Activated naive CD8-positive, alpha-beta T cell (primary cell): ENCODE measurements at regions not wholly inside any gene's neighbourhood (a gene's known extent, or its start where the extent isn't known, plus 50 kb on each side); places are given as distances from the start of the nearest gene placed in this dataset.

Source experiments
- H3K27ac Mint-ChIP-seq: one replicate; pipeline ENCODE4 v1.8.0; 2021; ENCODE audit warnings: mixed read lengths
- H3K27me3 Mint-ChIP-seq: one replicate; pipeline ENCODE4 v1.8.0; 2021; ENCODE audit warnings: mixed read lengths
- H3K36me3 Mint-ChIP-seq: one replicate; pipeline ENCODE4 v1.8.0; 2021; ENCODE audit warnings: mixed read lengths
- H3K4me1 Mint-ChIP-seq: one replicate; pipeline ENCODE4 v1.8.0; 2021; ENCODE audit warnings: low read depth, mixed read lengths
- H3K4me3 Mint-ChIP-seq: one replicate; pipeline ENCODE4 v1.8.0; 2021; ENCODE audit warnings: mild to moderate bottlenecking, mixed read lengths
- H3K9me3 Mint-ChIP-seq: one replicate; pipeline ENCODE4 v1.8.0; 2021; ENCODE audit warnings: low read depth, mixed read lengths

DNA sequence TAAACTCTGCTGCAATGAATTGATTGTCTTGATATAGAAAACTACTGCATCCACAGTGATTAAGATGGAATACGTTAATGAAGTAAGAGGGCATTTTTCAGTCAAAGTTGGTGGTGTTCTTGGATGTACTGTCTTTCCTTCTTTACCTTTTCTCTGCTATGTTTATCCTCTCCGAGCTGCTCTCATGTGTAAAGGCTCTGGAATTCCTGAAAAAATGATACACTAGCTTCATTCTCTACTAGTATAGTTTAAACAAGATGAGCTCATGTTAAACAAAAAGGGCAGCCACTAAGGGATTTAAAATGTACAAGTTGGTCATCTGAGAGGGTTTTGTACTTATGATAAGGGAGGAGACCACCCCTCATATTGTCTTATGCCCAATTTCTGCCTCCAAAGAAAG lies 504.6 kb upstream of the NECTIN3 start:
- no peak overlapping the region for H3K27ac Mint-ChIP-seq
- no peak overlapping the region for H3K4me3 Mint-ChIP-seq
- H3K36me3 Mint-ChIP-seq: no peaks in the 10 kb centered on the region
- no peaks in the 10 kb centered on the region for H3K9me3 Mint-ChIP-seq
- no peaks in the 10 kb centered on the region for H3K4me1 Mint-ChIP-seq
- H3K27me3 Mint-ChIP-seq: peaks cover 2% of the 10 kb centered on the region

DNA sequence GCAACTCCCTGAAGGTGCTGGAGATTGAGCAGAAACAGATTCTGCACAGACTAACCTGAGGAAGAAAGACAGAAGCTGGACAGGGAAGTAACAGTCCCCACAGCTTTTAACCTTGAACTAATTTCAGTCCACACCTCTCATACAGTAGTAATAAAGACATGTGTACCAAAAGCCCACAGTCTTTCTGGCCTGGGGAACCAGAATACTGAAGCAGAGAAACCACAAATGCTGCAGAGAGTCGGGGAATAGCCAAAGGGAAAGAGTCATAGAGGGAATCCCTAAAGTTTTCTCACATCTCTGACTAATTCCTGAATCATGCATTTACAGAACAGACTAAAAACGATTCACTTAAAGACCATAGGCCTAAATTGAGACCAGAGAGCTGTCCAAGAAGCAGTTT lies 503.4 kb upstream of the NECTIN3 start:
- Mint-ChIP-seq H3K4me1 (no peaks in the 10 kb centered on the region), H3K9me3 (no peaks in the 10 kb centered on the region), H3K27ac (no peak overlapping the region), H3K27me3 (peaks cover 2% of the 10 kb centered on the region), H3K4me3 (no peak overlapping the region), H3K36me3 (no peaks in the 10 kb centered on the region)

DNA sequence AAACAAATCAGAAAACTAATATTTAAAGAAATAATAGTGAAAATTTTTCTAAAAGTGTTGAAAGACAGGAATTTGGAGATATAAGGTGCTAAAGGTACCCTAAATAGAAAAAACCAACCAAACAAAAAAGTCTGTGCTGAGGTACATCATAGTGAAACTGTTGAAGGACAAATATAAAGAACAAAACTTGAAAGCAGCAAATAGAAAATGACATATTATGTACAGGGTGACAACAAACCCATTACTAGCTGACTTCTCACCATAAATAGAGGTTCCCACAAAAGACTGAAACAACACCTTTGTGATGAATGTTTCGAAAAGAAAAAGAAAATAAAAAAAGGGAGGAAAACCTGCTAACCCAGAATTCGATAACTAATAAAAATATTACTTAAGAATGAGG lies 502.5 kb upstream of the NECTIN3 start:
- no peaks in the 10 kb centered on the region for H3K9me3 Mint-ChIP-seq
- H3K4me1 Mint-ChIP-seq: no peaks in the 10 kb centered on the region
- H3K27me3 Mint-ChIP-seq: no peaks in the 10 kb centered on the region
- no peak overlapping the region for H3K4me3 Mint-ChIP-seq
- no peak overlapping the region for H3K27ac Mint-ChIP-seq
- no peaks in the 10 kb centered on the region for H3K36me3 Mint-ChIP-seq

DNA sequence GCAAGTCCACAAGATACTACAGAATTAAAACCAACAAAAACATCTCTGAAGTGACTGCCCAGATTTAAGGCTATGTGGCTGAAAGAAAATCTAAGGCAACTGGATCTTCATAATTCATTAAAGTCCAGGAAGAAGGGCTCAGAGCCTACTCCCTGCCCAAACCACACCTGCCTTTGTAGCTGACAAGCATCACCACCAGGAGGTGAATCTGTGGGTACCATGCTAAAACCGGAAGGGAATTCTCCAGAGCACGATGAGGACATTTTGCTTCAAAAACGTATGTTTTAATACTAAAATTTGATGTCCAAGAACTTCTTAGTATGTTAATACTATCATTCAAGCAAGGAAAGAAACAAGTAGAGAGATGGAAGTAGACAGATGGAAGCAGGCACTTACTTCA lies 495.9 kb upstream of the NECTIN3 start:
- Mint-ChIP-seq H3K9me3 (no peaks in the 10 kb centered on the region), H3K27me3 (no peaks in the 10 kb centered on the region), H3K36me3 (no peaks in the 10 kb centered on the region), H3K4me3 (no peak overlapping the region), H3K27ac (no peak overlapping the region), H3K4me1 (no peaks in the 10 kb centered on the region)

DNA sequence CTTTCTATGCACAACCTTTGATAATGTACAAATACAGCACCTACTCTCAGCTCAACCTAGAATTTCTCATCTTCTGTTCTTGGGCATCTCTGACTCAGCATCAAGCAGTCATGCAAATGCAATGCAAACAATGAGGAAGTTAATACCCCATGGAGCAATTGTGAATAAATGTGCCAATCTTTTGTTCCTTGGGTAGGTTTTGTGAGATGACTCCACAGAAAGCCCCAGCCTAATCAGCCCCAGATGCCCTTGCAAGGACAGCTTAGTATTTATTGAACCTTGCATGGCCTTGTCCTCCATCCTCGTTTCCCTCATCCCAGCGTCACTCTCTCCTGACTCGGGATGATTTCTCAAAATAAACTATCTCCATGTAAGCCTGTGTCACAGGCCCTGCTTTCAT lies 494.7 kb upstream of the NECTIN3 start:
- Mint-ChIP-seq H3K36me3 (no peaks in the 10 kb centered on the region), H3K27me3 (no peaks in the 10 kb centered on the region), H3K4me1 (no peaks in the 10 kb centered on the region), H3K9me3 (no peaks in the 10 kb centered on the region), H3K4me3 (no peak overlapping the region), H3K27ac (no peak overlapping the region)

DNA sequence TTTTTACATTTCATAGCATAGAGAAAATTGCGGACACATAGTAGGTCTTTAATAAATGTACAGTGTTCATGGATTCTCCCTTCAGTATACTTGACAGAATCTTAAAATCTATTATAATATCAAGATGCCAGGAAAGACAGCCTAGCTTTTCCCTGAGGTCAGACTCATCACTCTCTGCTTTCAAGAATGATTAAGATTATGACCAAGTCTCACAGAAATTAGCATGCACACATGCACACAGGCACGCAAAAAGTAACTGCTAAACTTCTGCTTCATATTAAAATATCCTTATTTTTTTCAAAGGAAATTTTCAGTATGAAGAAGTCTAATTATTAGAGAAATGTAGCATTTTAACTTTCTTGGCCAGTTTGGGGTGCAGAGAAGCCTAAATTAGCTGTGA lies 493.8 kb upstream of the NECTIN3 start:
- Mint-ChIP-seq H3K9me3 (no peaks in the 10 kb centered on the region), H3K27ac (no peak overlapping the region), H3K4me3 (no peak overlapping the region), H3K4me1 (no peaks in the 10 kb centered on the region), H3K36me3 (no peaks in the 10 kb centered on the region), H3K27me3 (no peaks in the 10 kb centered on the region)

DNA sequence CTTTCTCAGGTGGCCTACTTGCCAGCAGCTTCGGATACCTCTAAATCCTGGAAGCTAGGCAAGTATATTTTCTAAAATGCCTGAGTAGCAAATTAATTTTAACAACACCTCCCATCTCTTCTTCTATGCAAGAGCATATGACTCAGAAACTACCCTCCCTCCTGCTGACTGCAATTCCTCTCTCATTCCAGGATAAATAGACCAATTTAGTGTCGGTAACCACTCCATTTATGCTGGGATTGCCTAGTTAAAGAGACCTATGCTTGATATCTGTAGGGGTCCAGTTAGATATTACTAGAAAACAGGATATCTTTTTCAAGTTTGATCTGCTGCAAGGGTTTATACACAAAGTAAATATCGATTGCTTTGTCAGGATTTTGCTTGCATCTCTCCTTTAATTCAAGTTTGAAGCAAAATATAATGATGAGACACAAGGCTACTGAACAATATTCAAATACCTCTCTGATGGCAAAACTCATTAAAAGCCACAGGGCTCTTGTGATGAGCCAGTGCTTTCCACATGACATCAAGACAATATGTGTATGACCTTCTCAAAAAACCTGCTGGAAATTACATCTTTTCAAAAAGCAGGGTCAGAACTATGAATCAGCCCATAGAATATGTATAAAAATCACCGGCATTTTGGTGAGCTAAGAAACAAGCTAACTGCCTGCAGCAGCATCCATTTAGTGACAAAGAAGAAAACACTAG lies 491.6 kb upstream of the NECTIN3 start:
- no peaks in the 10 kb centered on the region for H3K27me3 Mint-ChIP-seq
- no peaks in the 10 kb centered on the region for H3K36me3 Mint-ChIP-seq
- no peak overlapping the region for H3K27ac Mint-ChIP-seq
- no peak overlapping the region for H3K4me3 Mint-ChIP-seq
- H3K9me3 Mint-ChIP-seq: no peaks in the 10 kb centered on the region
- H3K4me1 Mint-ChIP-seq: no peaks in the 10 kb centered on the region

DNA sequence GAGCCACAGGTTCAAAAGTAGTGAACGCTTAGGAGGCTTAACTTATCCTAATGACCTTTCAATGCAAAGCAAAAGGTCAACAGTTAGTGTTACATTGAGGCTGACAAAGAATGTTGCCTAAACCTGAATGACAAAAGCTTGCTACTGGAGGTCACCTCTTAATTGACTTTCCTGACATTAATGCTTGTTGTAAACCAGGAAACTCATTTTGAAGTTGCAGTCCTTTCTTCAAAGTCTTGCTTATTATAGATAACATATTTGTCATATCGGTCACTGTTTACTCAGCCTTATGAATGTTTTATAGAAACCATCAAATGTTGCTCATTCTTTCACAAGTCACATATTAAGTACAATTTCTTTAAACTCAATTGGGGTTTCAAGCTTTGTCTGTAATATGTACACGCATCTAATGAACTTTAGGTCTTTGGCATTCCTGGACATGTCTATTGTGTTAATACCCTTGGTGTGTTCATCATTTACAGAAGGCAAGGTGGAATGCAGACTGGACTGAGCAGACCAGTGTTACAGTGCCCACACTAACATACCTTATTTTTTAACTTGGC lies 488.2 kb upstream of the NECTIN3 start:
- Mint-ChIP-seq H3K9me3 (no peaks in the 10 kb centered on the region), H3K27me3 (peaks cover 2% of the 10 kb centered on the region), H3K36me3 (no peaks in the 10 kb centered on the region), H3K4me1 (no peaks in the 10 kb centered on the region), H3K4me3 (no peak overlapping the region), H3K27ac (no peak overlapping the region)

DNA sequence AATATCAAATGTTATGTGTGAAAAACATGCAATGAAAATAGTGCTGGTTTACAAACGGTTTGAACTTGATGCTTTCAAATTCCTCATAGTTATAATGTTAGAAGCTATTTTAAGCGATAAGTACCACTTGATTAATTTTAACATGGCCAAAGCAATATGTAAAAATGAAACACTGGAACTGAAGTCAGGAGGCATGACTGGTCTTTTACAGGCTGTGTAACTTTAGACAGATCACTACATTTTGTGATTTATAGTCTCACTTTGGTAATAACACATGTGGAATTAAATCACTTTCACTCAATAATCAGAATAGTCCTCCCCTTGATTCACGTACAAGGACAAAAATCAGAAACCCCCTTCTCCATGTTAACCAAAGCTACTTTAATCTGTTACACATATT lies 482.7 kb upstream of the NECTIN3 start:
- Mint-ChIP-seq H3K4me1 (no peaks in the 10 kb centered on the region), H3K9me3 (peaks cover under 1% of the 10 kb centered on the region), H3K27ac (no peak overlapping the region)

DNA sequence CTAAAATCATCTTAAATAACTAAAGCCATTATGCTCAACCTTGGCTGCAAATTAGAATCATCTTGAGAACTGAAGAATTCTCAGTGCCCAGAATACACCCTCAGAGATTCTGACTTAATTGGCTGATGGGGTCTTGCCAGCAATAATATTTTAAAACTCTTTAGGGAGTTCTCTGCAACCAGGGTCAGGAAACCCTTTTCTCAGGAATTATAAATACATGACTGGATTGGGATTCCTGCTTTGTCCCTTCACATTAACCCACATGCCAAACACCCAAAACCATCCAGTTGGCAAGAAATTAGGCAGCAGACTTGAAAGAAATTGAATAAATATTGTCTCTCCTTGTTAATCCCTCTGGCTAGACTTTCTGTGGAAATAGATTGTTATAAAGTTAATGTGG lies 482.3 kb upstream of the NECTIN3 start:
- H3K27me3 Mint-ChIP-seq: peaks cover 2% of the 10 kb centered on the region
- no peak overlapping the region for H3K4me3 Mint-ChIP-seq
- peaks cover 5% of the 10 kb centered on the region for H3K9me3 Mint-ChIP-seq
- H3K4me1 Mint-ChIP-seq: no peaks in the 10 kb centered on the region
- no peak overlapping the region for H3K27ac Mint-ChIP-seq
- no peaks in the 10 kb centered on the region for H3K36me3 Mint-ChIP-seq

More for the DNA sequence above, 482.7 kb upstream of the NECTIN3 start:
- H3K36me3 Mint-ChIP-seq: no peaks in the 10 kb centered on the region
- peaks cover 2% of the 10 kb centered on the region for H3K27me3 Mint-ChIP-seq
- no peak overlapping the region for H3K4me3 Mint-ChIP-seq

DNA sequence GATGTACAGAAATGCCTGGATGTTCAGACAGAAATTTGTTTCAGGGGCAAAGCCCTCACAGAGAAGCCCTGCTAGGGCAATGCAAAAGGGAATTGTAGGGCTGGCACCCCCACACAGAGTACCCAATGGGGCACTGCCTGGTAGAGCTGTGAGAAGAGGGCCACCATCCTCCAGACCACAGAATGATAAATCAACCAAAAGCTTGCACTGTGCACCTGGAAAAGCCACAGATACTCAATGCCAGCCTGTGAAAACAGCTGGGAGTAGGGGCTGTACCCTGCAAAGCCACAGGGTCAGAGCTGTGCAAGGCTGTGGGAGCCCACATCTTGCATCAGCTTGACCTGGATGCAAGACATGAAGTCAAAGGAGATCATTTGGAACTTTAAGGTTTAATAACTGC lies 477.9 kb upstream of the NECTIN3 start:
- Mint-ChIP-seq H3K9me3 (peaks cover 17% of the 10 kb centered on the region), H3K27ac (no peak overlapping the region), H3K4me3 (no peak overlapping the region), H3K27me3 (no peaks in the 10 kb centered on the region), H3K4me1 (no peaks in the 10 kb centered on the region), H3K36me3 (peaks cover 2% of the 10 kb centered on the region)

DNA sequence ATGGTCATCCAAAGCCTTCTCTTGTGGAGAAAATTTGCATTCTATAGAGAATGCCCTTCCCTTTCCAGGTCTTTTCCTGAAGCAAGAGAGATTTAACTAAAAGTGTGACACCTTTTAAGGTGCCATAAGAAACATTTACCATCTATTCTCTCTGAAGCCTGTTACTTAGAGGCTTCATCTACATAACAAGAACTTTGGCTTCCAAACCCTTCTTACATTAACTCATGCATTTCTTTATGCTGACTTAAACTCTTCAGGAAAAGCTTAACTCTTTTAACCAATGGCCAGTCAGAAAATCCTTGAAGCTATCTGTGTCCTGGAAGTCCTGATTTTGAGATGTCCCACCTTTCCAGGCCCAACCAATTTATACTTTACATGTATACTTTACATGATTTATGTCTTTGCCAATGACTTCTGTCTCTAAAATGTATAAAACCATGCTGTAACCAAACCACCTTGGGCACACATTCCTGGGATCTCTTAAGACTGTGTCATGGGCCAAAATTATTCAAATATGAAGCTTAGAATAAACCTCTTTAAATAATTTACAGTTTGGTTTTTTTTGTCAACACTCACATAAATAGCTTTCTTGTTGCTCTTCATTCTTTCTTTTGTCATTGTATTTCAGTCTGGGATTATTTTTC lies 472.6 kb upstream of the NECTIN3 start:
- Mint-ChIP-seq H3K27ac (no peak overlapping the region), H3K9me3 (peaks cover 16% of the 10 kb centered on the region), H3K4me1 (no peaks in the 10 kb centered on the region), H3K36me3 (peaks cover 2% of the 10 kb centered on the region), H3K4me3 (no peak overlapping the region), H3K27me3 (no peaks in the 10 kb centered on the region)

DNA sequence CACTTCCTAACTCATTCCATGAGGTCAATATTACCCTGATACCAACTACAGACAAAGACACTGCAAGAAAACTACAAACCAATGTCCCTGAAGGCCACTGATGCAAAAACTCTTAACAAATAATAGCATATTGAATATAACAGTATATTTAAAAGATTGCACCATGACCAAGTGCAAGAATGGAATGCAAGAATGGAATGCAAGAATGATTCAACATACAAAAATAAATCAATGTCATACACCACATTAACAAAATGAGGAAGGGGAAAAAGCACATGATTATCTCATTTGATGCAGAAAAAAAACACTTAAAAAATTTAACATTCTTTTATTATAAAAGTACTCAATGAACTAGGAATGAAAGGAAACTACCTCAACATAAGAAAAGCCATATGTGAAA lies 463.1 kb upstream of the NECTIN3 start:
- H3K36me3 Mint-ChIP-seq: no peaks in the 10 kb centered on the region
- no peak overlapping the region for H3K4me3 Mint-ChIP-seq
- no peak overlapping the region for H3K27ac Mint-ChIP-seq
- peaks cover 9% of the 10 kb centered on the region for H3K27me3 Mint-ChIP-seq
- H3K9me3 Mint-ChIP-seq: no peaks in the 10 kb centered on the region
- H3K4me1 Mint-ChIP-seq: no peaks in the 10 kb centered on the region

DNA sequence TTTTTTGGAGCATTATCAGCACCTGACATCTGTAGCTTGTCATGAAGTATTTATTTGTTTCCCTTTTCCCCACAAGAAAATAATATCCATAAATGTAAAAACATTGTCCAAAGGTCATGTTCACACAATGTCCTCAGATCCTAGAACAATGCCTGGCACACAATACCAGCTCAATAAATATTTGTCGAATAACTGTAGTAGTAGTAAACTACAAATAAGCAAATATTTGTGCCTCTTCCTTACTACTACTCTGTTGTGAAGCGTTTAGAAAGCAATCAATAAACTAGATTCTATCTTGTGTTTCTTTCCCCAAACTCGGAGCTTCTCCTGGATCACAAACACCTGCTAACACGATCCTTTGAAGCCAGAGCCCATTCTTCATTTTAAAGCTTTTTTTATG lies 459.6 kb upstream of the NECTIN3 start:
- H3K27ac Mint-ChIP-seq: no peak overlapping the region
- H3K4me1 Mint-ChIP-seq: no peaks in the 10 kb centered on the region
- peaks cover 5% of the 10 kb centered on the region for H3K27me3 Mint-ChIP-seq
- H3K36me3 Mint-ChIP-seq: no peaks in the 10 kb centered on the region
- H3K9me3 Mint-ChIP-seq: no peaks in the 10 kb centered on the region
- H3K4me3 Mint-ChIP-seq: no peak overlapping the region

DNA sequence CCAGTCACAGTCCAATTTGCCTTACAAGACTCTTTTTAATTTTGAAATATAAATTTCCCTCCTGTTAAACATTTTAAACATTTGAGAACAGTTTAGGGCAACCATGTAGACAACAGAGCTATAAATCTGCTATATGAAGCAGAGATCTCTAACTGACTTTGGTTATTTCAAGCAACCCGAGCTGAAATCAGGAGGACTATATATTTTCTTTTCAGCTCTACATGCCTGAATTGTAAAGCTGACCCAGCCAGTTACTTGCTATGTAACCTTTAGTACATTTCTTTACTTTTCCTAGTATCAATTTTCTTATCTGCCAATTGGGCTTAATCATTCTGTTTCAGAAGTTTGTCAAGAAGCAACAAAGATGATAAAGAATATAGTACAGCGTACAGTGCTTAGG lies 457.4 kb upstream of the NECTIN3 start:
- Mint-ChIP-seq H3K27me3 (no peaks in the 10 kb centered on the region), H3K9me3 (no peaks in the 10 kb centered on the region), H3K4me3 (no peak overlapping the region), H3K36me3 (no peaks in the 10 kb centered on the region), H3K27ac (no peak overlapping the region), H3K4me1 (no peaks in the 10 kb centered on the region)

DNA sequence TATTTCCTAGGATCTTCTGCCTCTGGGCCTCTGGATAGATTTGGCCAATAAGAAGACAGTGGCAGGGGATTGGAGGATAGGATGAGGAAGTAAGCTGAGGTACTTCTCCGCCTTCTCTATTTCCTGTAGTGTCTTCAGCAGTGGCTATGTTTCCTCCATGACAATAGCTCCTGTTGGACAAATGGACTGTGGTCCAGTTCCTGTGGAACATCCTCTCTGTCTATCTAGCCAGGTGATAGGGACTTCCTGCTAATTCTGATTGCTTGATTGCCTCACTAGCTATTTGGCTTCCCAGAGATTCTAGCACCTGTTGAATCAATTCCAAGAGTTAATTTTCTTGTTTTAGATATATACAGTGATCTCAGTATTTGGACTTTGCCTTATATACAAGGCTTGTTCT lies 456.2 kb upstream of the NECTIN3 start:
- no peak overlapping the region for H3K27ac Mint-ChIP-seq
- no peak overlapping the region for H3K4me3 Mint-ChIP-seq
- no peaks in the 10 kb centered on the region for H3K4me1 Mint-ChIP-seq
- H3K9me3 Mint-ChIP-seq: no peaks in the 10 kb centered on the region
- no peaks in the 10 kb centered on the region for H3K36me3 Mint-ChIP-seq
- H3K27me3 Mint-ChIP-seq: no peaks in the 10 kb centered on the region
